ENCODE measurements at regions not wholly inside any gene's neighbourhood (a gene's known extent, or its start where the extent isn't known, plus 50 kb on each side); places are given as distances from the start of the nearest gene placed in this dataset.

GRCh38 chr7:113727486-113727885, 191.3 kb downstream of the PPP1R3A start:
- TF ChIP-seq CTCF (conservative IDR thresholded peaks at IDR 0.05; ENCODE audit: low read depth, low read length): no peak
- TF ChIP-seq POLR2A (IDR thresholded peaks at IDR 0.05; ENCODE audit: low read depth, low read length): no peak
- TF ChIP-seq RCOR1 (IDR thresholded peaks at IDR 0.05; ENCODE audit: insufficient replicate concordance, low read length): no peak
- TF ChIP-seq MXI1 (IDR thresholded peaks at IDR 0.05; ENCODE audit: borderline replicate concordance, low read depth, low read length): no peak

All from IMR-90 (cell line).